Activated CD8-positive, alpha-beta memory T cell treated with anti-CD3 and anti-CD28 coated beads, Interleukin-2, amount 50 U/mL, for 48 hours (primary cell): ENCODE measurements at regions not wholly inside any gene's neighbourhood (a gene's known extent, or its start where the extent isn't known, plus 50 kb on each side); places are given as distances from the start of the nearest gene placed in this dataset.

Experiments used
- DNase-seq: peaks from one replicate; pipeline ENCODE4 v3.0.0-alpha.2; 2020

DNA sequence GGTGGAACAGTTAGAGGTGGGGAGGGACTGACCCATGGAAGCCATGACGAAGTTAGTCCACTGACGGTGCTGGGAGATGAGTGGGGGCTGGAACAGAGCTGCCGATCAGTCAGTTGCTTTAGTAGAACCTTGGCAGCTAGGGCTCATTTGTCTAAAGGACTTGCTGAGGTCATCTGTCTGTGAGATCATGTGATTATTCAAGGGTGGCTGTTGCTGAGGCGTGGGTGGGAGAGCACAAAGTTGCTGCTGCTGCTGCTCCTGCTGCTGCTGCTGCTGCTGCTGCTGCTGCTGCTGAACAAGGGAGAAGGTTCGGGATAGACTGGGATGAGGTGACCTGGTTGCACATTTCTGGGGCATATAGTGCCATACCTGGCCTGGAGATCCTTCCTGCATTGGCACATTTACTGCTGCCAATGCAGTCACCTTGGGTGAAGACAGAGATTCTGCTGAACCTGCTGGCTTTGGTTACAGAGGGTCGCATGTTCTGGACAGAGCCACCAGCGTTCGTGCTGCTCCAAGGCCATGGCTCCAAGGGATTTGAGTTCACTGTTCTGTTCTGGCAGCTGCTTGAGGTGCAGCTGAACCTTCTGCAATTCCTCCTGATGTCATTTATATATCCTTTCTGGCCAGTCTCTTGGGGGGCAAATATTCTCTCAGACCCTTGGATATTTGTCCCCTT lies 840.5 kb downstream of the HACE1 start:
- DNase-seq: no peak

DNA sequence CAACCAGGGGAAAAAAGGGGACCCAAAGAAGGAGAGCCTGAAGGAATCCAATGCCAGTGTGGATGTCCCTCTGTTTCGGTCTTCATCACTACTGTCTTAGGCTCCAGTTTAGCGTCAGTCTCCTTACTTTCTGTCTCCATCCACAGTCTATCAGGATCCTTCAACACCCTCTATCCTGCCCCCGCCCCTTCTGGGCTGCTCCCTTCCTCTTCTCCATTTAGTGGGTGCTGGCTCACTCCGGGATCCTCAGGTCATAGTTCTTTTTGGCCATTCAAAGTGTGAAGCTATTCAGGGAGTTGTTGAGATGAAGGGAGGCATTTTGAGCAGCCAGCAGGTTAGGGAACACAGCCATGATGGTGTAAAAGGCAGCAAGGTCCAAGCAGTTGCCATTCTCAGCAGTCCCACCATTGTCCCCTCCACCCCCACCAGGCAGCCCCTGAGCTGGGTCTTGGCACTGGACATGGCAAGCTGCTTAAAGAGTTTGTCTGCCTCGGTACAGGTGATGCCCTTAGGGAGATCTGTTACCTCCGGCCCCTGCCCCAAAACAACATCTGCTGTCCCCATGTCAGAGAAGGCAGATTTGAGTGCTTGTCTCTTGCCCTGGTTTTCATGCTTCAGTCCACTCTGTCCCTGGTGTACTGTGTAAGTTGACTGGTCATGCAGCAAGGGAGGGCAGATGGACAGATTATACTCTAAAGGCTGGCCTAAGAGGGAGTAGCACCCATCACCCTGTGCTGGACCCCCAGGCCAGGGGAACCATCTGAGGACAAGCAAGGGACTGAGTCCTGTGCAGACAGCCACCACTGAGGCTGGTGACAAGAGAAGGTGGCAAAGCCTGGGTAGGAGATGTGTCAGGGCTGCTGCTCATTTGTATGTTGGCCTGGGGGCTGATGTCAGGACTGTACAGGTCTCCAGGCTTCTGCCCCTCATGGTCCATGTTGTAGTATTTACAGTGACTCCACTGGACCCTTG lies 842.0 kb downstream of the HACE1 start:
- DNase-seq: no peak

DNA sequence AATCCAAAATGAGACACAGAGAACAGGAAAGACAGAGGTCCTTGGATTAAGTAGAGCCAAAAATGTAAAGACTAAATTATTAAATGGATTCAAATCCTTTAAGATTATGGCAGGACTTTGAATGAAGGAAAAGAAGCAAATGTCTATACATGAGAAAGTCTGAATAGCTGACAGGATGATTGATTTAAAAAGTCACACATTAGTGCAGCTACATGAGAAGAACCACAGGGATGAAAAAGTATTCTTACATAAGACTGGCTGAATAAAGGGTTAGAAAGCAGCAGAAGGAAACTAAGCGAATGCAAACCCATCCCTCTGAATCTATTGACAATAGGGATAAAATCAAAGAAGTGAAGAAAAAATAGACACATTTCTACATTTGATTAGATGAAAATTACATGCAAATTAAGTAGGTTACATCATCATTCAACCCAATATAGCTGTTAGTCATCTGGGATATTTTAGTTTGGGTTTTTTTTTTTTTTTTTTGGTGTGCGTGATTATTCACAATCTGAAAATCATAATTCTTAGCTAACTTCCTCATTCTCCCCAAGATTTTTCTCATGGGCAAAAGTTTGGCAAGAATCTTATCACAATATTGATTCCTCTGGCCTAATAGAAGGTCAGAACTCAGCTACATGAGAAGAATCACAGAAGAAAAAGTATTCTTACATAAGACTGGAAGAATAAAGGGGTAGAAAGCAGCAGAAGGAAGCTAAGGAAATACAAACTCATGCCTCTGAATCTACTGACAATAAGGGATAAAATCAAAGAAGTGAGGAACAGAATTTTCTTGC lies 845.4 kb downstream of the HACE1 start:
- DNase-seq: no peak

- no peak for DNase-seq
Measured at GRCh38 chr6:104013312-104013971, 846.3 kb downstream of the HACE1 start.

- no peak for DNase-seq
Measured at GRCh38 chr6:104010897-104011296, 848.8 kb downstream of the HACE1 start.

DNA sequence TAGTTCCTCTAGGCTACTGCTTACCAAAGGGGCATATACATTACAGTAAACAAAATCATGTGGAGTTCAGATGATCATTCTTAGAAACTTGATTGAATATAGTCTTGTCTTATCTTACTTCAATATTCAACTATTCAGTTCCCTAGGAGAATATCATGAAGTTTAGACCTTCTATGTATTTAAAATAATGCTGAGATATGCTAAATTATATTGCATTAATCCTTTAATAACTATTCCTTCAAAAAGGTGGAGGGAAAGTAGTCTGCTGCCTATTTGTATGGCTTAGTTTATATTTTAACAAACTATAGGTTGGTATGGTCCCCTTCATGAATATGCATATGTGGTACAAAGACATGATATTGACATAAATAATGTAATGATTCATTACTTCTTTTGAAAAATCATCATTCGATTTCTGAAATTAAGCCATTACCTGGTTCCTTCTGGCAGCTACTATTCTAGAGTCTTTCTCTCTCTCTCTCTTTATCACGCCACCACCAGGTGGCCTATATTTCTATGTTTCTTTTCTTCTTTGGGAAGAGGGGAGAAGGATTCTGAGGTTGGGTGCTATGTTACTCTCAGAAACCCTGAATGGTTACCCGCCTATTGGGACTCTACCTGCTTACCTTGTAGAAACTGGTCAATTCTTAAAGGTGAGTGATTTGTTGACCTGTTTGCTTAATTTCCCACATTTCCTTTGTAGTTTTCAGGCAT lies 855.8 kb downstream of the HACE1 start:
- no peak for DNase-seq

DNA sequence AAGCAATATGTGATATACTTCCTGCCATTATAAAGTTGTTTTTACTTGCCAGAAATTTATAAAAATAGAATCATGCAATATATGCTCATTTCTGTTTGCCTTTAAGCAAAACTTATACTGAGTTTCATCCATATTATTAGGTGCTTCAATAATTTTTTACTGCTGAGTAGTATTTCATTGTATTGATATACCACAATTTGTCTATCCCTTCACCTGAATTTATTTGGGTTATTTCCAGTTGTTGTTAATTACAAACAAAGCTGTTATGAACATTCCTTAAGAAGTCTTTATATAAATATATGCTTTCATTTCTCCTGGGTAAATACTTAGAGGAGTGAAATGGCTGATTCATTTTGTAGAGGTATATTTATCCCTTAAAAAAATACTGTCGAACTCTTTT lies 864.1 kb downstream of the HACE1 start:
- DNase-seq: no peak

DNA sequence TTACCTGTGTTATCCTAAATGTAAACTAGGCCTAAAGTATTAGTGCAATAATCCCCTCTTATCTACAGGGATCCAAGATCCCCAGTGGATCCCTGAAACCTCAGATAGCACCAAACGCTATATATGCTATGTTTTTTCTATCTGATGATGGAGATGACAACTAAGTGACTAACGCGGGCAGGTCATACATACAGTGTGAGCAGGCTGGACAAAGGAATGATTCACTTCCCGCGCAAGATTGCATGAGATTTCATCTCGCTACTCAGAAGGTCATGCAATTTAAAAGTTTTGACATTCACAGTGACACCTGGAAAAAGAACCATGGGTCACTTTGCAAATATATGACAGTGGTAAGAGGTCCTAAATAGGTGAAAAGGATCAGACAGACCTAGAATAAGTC lies 875.9 kb downstream of the HACE1 start:
- DNase-seq: no peak

DNA sequence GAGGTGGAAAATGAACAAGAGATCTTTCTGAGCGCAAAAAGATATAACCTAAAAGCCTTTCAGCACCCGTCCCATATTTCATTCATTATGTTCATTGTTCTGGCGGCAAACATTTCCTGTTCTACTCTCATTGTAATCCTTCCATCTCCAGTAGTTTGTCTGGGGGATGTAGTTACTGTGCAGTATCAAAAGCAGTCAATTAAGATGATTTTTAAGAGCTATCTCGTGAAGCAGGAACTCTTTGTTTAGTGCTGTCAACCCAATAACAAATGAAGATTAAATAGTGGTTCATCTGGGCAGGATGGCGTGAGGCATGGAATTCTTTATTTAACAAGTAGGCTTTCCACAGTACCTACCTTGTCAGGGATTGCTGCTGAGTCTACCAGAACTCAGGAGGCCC lies 876.7 kb downstream of the HACE1 start:
- DNase-seq: no peak

DNA sequence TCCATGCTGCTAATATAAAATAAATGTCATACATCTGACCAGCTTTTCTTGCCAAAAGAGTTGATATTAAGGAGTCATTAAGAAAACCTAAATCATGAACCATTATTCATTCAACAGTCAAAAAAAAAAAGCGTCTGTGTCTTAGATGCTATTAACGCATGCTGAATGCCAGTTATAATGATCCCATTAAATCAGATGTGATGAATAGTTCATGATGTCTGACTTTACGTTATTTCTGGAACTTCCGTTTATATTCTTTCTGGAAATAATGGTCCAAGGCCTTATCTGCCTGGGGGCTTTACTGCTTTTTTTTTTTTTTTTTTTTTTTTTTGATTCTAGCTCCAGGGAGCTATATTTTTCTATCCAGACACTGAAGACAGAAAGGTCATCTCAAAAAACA lies 877.1 kb downstream of the HACE1 start:
- no peak for DNase-seq

DNA sequence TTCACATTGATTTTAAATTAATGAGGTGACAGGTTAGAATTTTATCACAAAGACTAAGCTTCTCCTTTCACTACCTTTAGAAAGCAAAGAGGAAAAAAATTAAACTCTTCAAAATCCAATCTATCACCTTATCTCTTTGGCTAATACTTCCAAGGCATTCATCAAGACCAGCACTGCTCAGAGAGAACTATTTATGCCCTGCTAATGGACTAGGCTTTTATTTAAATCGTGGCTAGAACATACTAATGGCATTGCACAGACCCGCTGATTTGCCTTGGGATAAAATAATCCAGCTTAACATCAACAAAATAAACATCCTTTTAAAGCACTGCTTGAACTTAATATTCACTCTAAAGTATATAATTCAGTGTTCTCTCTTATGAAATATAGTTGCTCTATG lies 880.4 kb downstream of the HACE1 start:
- DNase-seq: no peak

DNA sequence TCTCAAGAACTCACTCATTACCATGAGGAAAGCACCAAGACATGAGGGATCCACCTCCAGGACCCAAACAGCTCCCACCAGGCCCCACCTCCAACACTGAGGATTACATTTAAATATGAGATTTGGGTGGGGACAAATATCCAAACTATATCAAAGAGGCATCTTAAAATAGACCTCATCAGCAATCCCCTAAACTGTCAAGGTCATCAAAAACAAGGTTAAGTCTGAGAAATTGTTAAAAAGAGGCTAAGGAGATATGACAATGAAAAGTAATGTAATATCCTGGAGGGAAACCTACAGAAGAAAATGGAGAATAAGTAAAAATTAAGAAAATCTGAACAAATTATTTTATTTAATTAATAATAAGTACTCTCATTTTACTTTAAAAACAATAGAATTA lies 922.3 kb downstream of the HACE1 start:
- no peak for DNase-seq

DNA sequence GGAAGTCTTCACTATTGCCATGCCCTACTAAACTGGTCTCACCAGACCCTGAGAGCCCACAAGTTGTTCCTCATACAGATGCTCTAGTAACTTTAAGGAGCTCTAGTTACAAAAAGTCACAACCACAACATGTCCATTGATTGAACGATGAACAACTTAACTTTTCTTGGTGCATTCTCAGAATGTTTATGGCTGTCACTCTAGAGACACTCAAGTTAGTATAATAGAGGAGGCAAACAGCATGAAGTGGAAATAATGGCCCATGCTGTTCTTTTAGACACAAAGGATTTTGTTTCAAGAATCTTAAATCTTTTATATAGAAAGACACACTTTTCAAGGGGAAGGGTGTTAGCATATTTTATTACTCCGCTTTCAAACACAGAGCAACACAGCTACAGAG lies 934.4 kb downstream of the HACE1 start:
- DNase-seq: no peak

- no peak for DNase-seq
Measured at GRCh38 chr6:103910018-103910417, 949.7 kb downstream of the HACE1 start.

- no peak for DNase-seq
Measured at GRCh38 chr6:103908898-103909297, 950.8 kb downstream of the HACE1 start.

GRCh38 chr6:103895136-103895535 lies 964.6 kb downstream of the HACE1 start:
- DNase-seq: no peak

DNA sequence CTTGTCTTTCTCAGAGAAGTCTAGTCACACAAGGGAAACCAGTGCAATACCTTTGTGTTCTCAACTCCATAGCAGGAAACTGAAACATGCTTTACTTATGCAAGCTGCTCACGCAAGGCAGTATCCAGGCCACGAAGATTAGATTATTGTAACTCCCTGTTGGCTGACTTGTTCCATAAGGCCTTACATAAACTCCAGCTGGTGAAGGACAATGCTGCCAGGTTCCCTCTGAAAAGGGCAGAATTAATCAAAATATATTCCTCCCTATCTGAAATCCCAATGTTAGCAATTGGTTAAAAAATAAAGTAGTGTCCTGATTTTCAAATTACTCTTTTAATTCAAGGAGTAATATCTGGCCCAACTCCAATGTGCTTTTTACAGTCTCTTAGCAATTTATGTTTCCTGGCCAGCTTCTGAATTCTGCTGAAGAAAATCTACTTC lies 966.6 kb downstream of the HACE1 start:
- no peak for DNase-seq

GRCh38 chr6:103886951-103887350 lies 972.8 kb downstream of the HACE1 start:
- DNase-seq: no peak

DNA sequence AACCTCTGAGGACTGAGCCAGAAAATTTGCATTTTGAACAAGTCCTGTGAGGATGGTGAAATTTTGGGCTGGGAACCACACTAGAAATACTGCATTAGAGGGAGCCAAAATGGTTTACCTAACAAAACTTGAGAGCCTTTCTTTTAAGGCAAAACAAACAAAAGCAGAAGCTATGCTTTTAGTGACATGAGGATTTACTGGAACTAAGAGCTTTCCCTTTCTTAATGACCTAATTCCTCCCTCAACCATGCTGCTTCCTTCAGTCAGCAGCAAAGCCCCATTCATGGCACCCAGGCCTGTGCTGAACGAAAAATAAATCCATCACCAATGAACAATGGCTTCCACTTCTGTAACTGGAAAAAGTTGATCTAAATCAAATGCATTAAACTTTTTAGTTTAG lies 974.3 kb downstream of the HACE1 start:
- DNase-seq: no peak

GRCh38 chr6:103879800-103880199 lies 979.9 kb downstream of the HACE1 start:
- DNase-seq: no peak

DNA sequence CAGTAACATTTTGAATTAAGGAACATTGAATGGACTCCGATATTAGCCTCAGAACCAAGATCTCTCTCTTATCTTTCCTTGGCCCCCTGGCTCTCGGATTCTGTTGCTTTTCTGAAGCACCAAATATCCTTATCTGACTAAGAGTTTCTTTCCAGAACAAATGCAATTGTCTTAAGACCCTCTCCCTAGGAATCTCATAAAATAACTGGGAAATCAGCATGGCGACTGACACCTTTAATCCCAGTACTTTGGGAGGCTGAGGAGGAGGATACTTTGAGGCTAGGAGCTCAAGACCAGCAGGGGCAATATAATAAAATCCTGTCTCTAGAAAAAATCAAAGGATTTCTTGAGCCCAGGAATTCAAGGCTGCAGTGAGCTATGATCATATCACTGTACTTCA lies 984.5 kb downstream of the HACE1 start:
- no peak for DNase-seq

DNA sequence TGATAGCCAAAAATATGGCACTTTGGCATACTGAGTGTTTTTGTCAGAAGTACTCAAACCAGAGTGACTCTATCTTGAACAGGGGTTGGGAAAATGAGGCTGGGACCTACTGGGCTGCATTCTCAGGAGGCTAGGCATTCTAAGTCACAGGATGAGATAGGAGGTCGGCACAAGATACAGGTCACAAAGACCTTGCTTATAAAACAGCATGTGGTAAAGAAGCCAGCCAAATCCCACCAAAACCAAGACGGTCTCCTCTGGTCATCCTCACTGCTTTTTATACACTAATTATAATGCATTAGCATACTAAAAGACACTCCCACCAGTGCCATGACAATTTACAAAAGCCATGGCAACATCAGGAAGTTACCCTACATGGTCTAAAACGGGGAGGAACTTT lies 985.1 kb downstream of the HACE1 start:
- DNase-seq: no peak
